HepG2 (cell line): ENCODE measurements at regions not wholly inside any gene's neighbourhood (a gene's known extent, or its start where the extent isn't known, plus 50 kb on each side); places are given as distances from the start of the nearest gene placed in this dataset.

Experiments
- CBX2 ChIP-seq, 2 experiments: fragments of 200-600 bp in 1 of 2; sonication (generic); formaldehyde crosslinking in 1 of 2; IDR thresholded peaks; 2 replicates each; pipeline versions ENCODE4 v1.7.0 to v1.8.1; 2018 to 2022; ENCODE audit warnings: low read depth in 2 of 2, low read length in 1 of 2, mild to moderate bottlenecking in 1 of 2, missing genetic modification reagents in 1 of 2
- CCAR2 ChIP-seq: fragments of 200-400 bp; formaldehyde crosslinking; optimal IDR thresholded peaks from 2 replicates; pipeline ENCODE3; 2018; ENCODE audit warnings: low read depth, mild to moderate bottlenecking, low read length, moderate library complexity
- EHMT2 ChIP-seq: fragments of 200-600 bp; sonication (generic); IDR thresholded peaks from 2 replicates; pipeline ENCODE4 v1.7.0; 2017; ENCODE audit warnings: antibody characterized with exemption, low read depth, low read length, borderline replicate concordance
- FOXK2 ChIP-seq: fragments of 450-650 bp; IDR thresholded peaks from 2 replicates; pipeline ENCODE4 v1.6.1; 2016
- KDM1A ChIP-seq: IDR thresholded peaks from 2 replicates; pipeline ENCODE4 v1.6.1; 2016; ENCODE audit warnings: missing compliant biosample characterization
- RXRA ChIP-seq: sonication (generic); formaldehyde crosslinking; IDR thresholded peaks from 2 replicates; pipeline ENCODE4 v1.5.1; 2020; ENCODE audit warnings: missing genetic modification reagents
- TF ChIP-seq, protein P1 (sequence below): sonication (generic); formaldehyde crosslinking; IDR thresholded peaks from 2 replicates; pipeline ENCODE4 v1.5.0; 2020; ENCODE audit warnings: mild to moderate bottlenecking, missing genetic modification reagents, moderate library complexity

- no peak for TF ChIP-seq CCAR2
- TF ChIP-seq CBX2 (IDR thresholded peaks at IDR 0.05; ENCODE audit: low read depth, low read length) = no peak
- no peak for TF ChIP-seq CBX2 (CRISPR knock-in tag; IDR thresholded peaks at IDR 0.05; ENCODE audit: low read depth)
- TF ChIP-seq RXRA (CRISPR knock-in tag) = no peak
- TF ChIP-seq, protein P1, sequence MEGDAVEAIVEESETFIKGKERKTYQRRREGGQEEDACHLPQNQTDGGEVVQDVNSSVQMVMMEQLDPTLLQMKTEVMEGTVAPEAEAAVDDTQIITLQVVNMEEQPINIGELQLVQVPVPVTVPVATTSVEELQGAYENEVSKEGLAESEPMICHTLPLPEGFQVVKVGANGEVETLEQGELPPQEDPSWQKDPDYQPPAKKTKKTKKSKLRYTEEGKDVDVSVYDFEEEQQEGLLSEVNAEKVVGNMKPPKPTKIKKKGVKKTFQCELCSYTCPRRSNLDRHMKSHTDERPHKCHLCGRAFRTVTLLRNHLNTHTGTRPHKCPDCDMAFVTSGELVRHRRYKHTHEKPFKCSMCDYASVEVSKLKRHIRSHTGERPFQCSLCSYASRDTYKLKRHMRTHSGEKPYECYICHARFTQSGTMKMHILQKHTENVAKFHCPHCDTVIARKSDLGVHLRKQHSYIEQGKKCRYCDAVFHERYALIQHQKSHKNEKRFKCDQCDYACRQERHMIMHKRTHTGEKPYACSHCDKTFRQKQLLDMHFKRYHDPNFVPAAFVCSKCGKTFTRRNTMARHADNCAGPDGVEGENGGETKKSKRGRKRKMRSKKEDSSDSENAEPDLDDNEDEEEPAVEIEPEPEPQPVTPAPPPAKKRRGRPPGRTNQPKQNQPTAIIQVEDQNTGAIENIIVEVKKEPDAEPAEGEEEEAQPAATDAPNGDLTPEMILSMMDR = no peak
- no peak for TF ChIP-seq KDM1A (CRISPR knock-in tag)
- no peak for TF ChIP-seq EHMT2
- TF ChIP-seq FOXK2 = no peak
Observed at GRCh38 chr2:122329278-122329677, 573.8 kb downstream of the TSN start.
